ENCODE measurements at regions not wholly inside any gene's neighbourhood (a gene's known extent, or its start where the extent isn't known, plus 50 kb on each side); places are given as distances from the start of the nearest gene placed in this dataset.

DNA sequence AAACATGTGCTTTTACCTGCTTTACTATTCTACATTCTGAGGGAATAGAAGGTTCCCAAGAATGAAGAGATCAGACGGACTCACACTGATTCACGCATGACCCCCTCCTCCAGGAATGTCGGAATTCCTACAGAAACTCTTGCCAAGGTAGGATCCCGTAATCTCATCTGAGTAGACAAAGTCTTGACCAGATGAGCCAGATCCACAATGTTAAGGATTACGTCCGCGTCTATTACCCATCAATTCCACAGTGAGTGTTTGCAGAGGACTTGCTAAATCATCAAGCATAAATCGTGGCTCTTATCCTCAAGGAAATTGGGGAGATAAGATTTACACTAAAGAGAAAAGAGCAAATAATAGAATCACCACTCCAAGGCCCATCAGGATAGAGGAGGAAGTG, 245.9 kb upstream of the FOXQ1 start:
- no peak for DNase-seq (ENCODE audit: low read depth in 2 of 2, low spot score in 1 of 2)

DNA sequence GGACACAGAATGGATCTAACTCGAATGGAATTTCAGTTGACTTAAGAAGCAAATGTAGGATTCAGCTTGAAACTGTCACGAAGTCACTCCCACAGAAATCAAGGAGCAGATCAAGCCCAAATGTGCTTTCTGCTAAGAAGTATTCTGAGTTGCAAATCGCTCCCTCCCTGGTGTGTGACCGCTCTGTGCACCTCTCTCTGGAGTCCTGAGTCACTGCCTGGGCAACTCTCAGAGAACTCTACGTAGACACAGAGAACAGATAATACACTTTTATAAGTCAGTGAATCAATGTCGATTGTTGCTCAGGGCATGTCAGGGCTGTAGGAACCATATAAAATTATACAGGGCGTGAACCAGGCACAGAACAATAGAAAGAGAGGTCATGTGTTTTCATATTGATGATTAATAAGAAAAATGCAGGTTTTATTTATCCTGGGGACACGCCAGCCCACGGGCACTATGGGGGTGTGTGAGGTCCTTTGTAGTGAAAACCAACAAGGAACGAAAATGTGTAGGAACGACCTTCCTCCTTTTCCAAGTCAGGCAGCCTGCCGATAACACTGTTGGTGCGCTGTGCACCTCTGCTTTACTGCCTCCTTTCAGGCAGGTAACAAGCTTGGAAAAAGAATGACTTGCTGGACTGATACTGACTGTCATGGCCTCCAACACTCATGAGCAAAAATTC, 248.1 kb upstream of the FOXQ1 start:
- no peak for DNase-seq (ENCODE audit: low read depth in 2 of 2, low spot score in 1 of 2)

DNA sequence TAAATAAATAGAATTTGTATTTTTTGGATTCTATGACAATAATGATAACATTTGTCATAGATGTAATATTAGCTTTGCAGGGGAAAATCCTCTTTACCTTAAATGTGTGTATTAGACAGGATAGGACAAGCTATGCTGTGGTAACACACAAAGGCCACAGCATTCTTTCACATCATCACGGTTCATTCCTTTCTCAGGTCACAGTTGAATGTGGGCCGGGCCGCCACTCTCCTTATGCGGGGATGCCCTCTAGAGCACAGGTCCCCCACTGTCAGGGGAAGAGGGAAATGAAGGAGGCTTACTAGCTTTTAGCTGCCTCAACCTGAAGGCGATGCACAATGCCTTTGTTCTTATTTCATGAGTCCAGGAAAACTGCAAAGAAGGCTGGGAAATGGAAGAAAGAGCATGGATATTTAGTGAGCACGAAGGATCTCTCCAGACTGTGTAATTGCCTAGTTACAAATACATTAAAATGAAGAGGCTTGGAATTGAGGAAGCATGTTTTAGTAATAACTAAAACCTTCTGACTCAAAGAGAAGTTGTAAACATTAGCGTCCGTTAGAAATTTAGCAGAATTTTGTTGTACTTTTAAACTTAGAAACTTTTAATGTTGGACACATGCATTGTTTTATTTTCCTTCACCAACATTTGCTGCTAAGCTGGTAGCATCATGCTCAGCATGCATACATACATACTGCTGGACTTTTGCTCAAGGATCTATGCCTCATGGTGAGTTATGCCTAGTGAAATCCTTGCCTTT, 248.9 kb upstream of the FOXQ1 start:
- DNase-seq (ENCODE audit: low read depth in 2 of 2, low spot score in 1 of 2) = no peak

DNA sequence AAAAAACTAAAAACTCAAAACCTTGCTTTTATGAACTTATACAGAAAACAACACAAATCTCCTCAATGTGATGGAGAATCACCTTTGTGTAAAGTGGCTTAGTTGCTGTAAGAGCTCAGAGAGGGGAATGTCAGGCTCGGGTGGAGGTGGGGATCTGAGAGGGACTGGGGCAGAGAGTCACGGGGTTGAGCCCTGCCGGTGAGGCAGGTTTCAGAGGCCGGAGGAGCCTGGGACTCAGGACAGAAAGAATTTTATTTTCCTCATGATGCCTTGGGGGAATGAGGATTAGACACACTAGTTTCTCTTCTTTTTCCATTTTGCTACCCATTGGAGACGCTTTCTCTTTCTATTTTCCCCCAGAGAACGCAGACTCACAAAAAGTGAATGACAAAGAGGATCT, 252.3 kb upstream of the FOXQ1 start:
- DNase-seq (ENCODE audit: low read depth in 2 of 2, low spot score in 1 of 2) = no peak

DNA sequence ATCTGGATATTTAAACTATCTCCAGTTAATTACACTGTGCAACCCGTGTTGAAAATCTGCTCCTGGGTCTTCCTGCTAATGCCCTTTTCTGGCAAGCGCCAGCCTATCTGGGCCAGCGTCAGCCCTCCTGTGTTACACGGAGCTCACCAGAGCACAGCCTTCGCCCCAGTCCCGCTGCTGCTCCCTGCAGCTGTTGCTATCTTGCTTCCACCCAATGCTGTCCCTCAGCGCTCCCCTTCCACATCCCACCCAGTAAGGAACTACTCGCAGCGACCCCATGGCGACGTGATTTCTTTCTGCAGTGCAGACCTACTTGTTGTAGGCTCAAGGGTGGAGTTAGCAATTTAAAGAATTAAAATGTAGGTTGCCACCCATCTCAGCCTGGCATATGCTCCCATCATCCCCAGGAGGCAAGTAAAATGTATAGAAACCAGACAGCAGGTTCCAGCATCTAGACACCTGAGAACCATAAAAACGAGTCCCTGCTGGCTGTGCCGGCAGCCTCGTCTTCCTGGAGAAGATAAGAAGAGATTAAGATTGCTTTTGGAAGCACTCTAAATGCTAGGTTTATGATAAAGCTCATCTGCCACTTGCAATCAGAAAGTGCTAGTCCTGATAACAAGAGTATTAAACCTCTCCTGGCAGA, 254.3 kb upstream of the FOXQ1 start:
- no peak for DNase-seq (ENCODE audit: low read depth in 2 of 2, low spot score in 1 of 2)

DNA sequence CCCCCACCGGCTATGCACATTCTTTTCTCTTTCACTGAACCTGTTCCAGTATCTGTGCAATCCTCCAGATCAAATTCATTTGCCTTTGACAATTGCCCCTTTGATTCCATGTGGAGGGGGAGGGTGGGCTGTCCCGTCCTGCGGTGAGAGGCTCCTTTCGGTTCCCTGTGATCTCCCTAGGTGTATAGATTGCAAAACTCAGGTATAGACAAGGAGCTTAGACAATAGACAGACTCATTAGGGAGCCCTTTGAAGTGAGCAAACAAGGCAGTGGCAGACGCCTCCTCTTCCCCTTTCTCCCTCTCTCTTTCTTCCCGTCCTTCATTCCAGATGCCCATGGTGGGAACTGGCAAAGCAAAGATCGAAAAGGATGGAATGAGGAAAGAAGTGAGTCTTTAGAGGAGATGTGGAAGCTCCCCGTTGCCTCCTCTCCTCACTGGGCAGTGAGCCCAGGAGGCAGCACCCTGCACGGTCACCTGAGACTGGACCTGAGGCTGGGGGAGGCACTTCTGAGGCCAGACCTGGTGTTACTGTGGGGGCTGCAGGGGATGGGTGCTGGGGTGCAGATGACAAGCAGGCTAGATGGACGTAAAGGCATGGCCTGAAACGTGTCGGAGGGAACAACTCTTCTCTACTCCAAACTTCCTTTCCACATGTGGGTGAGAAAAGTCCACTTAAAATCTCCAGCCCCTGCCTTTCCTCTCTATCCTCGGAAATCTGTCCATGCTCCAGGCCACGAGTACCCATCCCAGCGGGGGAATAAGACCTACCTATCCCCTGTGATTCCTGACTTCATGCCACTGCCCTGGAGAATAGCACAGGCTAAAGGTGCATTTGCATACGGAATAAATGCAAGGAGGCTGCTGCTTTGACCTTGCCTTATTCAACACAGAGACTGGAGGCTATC, 256.6 kb upstream of the FOXQ1 start:
- DNase-seq (ENCODE audit: low read depth in 2 of 2, low spot score in 1 of 2) = no peak

DNA sequence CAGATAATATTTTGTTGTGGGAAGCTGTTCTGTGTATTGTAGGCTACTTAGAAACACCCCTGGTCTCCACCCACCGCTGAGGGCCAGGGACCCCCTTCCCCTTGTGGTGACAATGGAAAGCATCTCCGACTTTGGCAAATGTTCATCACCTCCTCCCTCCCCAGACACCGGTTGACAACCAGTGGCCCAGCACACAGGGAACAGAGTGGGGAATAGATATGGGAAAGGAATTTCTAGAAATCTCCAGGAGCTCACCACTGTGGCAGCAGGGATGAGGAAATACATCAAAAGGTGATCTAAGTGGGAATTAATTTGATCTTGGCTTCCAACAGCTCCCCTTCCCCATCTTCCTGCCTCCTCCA, 257.3 kb upstream of the FOXQ1 start:
- DNase-seq (ENCODE audit: low read depth in 2 of 2, low spot score in 1 of 2) = no peak

DNA sequence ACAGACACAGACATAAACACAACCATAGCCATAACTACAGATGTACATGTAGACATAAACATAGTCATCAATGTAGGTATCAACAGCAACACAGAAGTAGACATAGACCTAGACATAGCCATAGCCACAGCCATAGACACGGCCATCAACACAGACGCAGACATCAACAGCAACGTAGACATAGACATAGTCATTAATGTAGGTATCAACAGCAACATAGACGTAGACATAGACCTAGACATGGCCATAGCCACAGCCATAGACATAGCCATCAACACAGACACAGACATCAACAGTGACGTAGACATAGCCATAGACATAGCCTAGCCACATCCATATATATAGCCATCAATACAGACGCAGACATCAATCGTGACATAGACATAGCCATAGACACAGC, 258.3 kb upstream of the FOXQ1 start:
- DNase-seq (ENCODE audit: low read depth in 2 of 2, low spot score in 1 of 2) = no peak

DNA sequence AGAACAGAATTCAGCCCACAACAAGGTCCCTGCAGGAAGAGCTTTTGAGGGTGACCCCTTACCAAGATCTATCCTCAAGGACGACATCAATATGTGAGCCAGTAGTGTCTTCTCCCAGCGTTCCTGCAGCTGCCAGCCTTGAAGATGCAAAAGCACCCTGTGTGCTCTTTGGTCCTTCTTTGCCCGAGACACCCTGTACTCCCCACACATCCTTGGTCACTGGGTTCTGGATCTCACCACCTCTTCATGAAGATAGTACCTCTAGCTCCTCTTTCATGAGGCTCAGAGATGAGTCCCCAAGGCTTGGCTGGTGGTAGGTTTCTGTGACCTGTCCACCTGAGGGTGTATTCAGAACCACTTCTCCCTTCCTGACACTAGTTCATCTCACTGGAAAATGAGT, 259.6 kb upstream of the FOXQ1 start:
- no peak for DNase-seq (ENCODE audit: low read depth in 2 of 2, low spot score in 1 of 2)

DNA sequence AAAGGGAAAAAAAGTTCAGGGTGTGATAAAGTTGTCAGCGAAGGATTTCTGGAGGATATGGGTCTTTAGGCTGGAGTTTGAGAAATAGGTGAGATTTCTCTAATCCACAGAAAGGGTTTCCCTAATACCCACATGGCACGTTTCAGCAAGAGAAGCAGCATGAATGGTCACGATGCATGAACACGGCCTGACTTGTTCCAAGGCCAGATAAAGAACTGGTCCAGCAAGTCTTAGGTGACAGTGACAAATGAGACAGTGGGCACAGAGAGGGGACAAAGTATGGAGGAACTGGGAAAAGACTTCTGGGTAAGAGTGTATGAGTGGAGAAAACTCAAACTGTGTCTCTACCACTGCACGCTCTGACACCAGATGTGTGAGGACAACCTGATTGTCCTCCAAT, 262.0 kb upstream of the FOXQ1 start:
- no peak for DNase-seq (ENCODE audit: low read depth in 2 of 2, low spot score in 1 of 2)

DNA sequence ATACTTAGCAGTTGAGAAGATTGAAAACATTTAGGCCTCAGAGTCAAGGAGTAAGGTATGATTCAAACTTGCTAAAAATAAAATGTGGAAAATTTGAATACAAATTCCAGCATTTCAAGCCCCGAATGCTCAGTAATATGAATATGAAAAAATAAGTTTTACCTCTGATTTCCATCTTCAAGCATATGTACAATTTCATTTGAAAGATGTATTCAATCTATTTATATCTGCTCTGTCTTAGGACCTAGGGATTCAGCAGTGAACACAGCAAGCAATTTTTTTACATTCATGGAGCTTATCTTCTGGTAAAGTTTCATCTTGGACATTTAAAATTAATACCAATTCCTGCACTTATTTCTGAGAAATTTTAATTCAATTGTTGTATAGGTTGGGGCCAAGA, 262.7 kb upstream of the FOXQ1 start:
- no peak for DNase-seq (ENCODE audit: low read depth in 2 of 2, low spot score in 1 of 2)

DNA sequence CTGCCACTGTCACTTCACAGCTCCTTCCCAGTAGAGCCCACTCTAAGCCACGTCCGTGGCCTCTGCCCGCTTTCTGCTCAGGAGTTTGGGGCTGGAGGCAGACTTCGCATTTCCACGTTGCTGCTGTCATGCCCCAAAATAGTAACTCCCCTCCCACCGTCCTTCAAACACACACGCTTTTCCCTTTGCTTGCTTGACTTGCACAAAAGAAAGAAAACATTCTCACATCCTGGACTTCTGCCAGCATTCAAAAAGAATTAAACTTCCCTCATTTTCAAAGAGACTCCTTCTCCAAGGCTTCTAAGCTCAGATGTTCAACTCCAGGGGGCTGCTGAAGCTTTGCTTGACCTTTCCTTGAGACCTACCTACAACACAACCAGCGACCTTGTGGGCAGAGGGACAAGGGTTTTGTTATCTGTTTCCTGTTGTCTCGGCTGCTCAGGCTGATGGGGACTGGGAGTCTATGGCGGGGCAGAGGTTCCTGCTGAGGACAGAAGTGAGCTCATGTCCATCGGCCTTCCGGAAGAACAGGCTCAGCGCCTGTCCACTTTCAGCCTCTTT, 263.8 kb upstream of the FOXQ1 start:
- DNase-seq (ENCODE audit: low read depth in 2 of 2, low spot score in 1 of 2) = no peak

DNA sequence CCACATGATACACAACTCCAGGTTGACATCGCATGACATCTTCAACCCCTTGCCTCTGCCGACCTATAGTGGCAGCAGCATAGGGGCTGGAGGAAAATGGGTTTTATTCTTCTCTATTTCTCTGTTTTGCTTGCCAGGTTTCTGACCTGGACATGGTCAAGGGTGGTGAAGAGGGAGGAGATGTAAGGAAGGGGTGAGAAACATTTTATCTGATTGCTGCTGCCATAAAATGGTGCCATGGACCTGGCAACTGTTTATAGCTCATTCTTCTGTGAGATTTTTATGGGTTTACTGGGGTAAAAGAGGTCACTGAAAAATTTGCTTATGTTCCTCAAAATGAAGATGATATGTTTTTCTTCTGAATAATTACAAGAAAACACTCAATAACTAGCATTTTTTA, 266.7 kb upstream of the FOXQ1 start:
- no peak for DNase-seq (ENCODE audit: low read depth in 2 of 2, low spot score in 1 of 2)

DNA sequence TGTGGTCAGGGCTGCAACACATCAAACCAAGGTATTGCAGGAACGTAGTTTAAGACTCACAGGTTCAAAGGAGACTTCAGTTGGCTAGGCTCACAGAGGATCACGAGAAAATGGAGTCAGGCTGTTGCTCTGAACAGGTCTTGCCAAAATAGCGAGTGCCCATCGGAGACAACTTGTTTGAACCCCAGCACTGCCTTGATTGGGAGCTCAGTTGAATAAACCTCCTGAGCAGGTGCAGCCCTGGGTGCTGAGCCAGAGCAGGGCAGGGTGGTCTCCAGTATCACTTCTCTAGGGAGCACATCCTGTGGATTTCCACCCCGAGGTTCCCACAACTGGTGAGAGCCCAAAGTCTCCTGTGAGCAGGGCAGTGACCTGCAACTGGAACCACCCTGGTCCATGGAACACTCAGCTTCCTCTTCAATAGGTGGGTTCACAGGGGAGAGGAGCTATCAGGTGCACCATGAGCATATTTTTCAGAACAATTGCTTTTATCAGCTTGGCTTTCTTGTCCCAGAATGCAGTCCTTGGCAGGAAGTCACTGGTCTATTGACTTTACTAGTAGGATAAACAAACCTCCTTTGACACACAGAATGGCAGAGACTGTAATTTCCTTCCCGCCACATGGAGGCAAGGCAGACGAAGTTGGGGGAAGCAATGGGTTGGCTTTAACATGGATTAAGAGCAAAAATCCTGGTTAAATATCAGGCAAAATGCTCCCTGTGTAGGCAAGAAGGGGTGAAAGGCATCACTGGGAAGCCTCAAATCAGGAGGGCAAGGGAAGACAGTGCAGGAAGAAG, 267.7 kb upstream of the FOXQ1 start:
- DNase-seq (ENCODE audit: low read depth in 2 of 2, low spot score in 1 of 2) = no peak

DNA sequence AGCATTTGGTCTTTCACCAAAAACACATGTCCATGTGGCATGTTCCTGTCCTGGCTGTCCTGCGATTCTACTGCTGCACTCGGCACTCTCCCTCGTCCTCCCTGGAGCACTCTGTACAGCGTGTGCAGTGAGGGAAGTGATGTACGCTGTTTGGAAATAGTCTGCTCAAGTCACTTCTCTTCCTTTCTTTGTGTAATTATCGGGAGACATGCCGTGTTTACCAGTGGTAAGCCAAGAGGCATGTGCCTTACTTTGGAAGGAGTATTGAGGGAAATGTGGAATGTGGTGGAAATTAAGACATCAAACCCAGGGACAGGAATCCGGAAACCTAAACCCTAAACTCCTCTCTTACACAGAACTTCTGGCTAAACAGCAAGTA, 268.5 kb upstream of the FOXQ1 start:
- no peak for DNase-seq (ENCODE audit: low read depth in 2 of 2, low spot score in 1 of 2)

DNA sequence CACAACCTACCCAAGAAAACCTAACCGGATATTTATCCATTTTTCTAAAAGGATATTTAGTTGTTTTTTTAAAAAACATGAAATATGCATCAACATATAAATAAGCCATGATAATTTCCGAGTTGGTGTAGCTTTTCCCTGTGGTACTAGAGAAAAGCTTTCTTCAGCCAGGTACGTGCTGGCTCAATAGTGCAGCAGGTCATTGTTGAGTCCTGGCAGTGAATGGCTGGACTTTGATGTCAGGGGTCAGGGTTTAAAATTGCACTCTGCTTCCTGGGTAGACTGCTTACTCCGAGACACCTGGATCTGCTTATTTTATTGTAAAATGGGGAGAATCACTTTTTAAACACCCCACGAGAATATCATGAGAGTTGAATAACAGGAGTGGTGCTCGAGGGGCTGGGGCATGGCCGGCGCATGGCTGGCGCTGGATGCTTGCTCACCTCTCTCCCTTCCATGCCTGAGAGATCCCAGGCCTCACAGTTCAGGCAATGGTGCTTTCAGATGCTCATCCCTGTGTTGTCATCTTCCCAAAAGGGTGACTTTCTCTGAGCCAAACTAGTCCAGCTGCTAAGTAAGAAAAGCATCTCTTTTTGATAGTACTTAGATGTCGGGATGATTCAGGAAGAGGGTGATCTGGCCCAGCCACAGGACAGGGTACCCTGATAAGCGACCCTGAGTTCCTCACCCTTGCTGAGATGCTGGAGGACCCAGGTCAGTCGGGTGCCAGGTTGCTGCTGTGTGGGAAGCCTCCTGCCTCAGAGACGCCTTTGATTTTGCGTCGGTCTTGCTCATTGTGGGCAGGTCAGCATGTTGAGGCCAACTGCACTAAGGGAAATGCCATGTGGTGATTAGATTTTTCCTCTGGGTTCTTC, 269.1 kb upstream of the FOXQ1 start:
- no peak for DNase-seq (ENCODE audit: low read depth in 2 of 2, low spot score in 1 of 2)

DNA sequence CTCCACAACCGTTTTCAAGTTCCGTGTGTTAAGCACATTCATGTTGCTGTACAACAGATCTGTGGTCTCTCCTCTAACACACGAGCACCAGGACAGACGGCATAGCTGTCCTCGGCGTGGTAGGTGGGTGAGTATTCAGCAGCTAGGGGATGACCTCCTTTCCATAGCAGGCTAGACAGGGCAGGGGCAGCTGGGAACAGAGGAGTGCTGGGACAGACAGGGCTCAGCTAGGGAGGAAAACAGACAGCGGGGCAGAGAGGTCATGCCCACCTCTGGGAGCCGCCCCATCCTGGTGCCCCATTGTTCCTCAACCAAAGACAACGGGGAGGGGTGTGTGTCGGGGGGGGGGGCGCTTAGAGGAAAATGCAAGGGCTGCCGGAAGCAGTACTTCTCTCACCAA, 271.5 kb upstream of the FOXQ1 start:
- DNase-seq (ENCODE audit: low read depth in 2 of 2, low spot score in 1 of 2) = no peak

DNA sequence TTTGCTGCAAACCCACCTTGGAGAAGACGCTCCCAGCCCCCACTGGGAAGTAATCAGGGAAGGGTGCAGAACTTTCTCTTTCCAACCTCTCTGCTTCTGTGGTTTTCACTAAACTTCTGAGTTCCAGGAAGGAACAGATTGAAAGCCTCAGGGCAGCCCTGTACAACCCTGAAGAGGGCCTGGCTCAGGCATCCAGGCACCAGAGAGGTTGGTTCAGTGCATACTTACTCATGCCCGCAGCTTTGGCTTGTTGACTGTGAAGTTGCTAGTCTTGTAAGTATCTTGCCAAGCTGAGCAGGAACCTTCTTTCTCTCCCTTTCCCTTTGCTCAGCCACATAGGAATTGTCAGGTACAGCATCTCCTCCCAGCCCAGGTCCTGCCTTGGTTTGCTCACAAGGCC, 272.2 kb upstream of the FOXQ1 start:
- DNase-seq (ENCODE audit: low read depth in 2 of 2, low spot score in 1 of 2) = no peak

DNA sequence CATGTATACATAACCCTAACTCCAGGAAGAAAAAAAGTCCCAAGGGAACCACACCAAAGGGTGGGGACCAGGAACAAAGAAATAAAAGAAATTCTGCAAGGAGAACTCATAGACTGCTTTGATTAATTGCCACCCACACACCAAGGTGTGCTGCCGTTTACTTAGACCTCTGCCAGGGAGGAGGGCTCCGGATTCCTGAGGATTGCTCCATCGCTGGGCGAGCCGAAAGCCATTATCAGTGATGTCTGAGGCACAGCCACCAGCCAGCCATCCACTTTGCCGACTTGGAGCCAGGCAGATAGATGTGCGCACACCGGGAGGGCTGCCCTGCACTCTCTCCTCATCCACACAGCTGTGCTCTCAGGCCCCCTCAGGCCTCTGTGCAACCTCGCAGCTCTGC, 272.7 kb upstream of the FOXQ1 start:
- DNase-seq (ENCODE audit: low read depth in 2 of 2, low spot score in 1 of 2) = no peak
